ENCODE measurements at regions not wholly inside any gene's neighbourhood (a gene's known extent, or its start where the extent isn't known, plus 50 kb on each side); places are given as distances from the start of the nearest gene placed in this dataset.

DNA sequence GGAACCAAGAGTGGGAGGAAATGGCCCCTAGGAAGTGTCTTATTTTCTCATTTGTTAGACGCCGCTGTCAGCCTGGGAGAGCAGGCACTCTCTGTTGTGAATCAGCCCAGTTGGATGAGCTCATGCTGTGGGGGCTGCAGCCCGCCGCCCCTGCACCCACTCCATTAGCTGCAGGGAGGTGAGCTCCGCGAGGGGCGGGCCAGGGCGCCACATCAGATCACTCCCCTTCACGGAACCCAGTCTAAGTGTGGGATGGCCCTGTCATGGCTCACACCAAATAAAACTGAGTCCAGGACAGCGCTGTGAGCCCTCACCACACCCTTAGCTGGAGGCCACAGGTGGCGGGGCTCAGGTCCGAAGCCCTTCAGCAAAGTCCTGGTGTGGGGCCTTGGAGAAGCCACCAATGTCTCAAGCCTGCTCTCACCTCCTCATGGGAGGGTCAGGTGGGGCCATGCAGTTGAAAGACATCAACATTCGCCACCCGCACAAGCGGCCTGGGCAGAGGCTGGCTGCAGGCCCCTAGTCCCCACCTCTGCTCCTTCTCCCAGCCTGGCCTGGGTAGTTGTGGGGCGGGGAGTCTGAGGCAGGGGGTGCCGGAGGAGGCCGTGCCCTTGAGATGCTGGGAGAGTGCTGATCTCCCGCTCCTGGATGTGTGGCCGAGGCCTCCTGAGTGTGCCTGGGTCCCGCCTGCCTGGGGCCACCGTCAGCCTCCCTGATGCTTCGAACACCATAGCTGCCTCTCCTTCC, 66.2 kb upstream of the SLCO4A1 start:
- no peak for TF ChIP-seq CTCF (IDR thresholded peaks at IDR 0.05)
- TF ChIP-seq POLR2A (IDR thresholded peaks at IDR 0.05): no peak
- TF ChIP-seq POLR2AphosphoS5 (IDR thresholded peaks at IDR 0.05): no peak
- no peak for TF ChIP-seq EP300 (IDR thresholded peaks at IDR 0.05; ENCODE audit: low read depth)
